GM18511 (cell line): ENCODE measurements at regions not wholly inside any gene's neighbourhood (a gene's known extent, or its start where the extent isn't known, plus 50 kb on each side); places are given as distances from the start of the nearest gene placed in this dataset.
"Not testable (repeated sequence)": the region's sequence is repeated elsewhere in the genome, so short reads cannot be mapped to it uniquely, and the experiment has no call there.

ENCODE experiments used
- ATAC-seq: cut with Tn5 transposase; IDR thresholded peaks from one replicate; pipeline ENCODE4 v1.9.1; 2021; ENCODE audit warnings: mild to moderate bottlenecking, moderate library complexity; ENCODE audit not compliant: unreplicated experiment

DNA sequence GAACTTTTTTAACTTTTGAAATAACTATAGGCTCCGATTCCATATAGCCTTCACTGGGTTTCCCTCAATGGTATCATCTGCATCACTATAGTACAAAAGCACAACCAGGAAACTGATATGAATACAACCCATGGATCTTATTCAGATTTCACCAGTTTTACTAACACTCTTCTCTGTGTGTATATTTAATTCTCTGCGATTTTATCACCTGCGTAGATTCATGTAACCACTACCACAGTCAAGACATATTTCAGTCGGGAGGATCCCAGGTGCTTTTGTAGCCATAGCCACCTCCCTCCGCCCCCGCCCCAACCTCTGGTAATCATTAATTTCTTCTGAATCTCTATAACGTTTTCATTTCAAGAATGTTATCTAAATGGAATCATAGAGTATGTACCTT lies 82.8 kb upstream of the C7orf33 start:
- ATAC-seq = no peak

DNA sequence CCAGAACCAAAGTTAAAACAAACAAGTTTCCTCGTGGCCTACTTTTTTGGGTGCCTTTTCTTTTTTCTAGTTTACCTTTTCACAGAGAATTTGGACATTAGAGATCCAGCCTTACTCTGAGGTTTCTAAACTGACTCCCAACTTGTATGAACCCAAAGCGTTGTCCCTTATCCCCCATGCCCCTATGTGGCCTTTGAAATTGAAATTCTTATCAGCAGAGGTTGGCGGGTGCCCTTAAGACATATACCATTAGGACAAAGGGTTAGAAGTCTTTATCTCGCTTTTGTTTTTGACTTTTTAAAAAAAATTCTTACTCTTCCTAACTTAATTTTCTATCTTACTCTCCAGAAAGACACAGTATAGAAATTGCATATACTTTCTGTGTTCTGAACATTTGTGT lies 76.3 kb upstream of the C7orf33 start:
- no peak for ATAC-seq

DNA sequence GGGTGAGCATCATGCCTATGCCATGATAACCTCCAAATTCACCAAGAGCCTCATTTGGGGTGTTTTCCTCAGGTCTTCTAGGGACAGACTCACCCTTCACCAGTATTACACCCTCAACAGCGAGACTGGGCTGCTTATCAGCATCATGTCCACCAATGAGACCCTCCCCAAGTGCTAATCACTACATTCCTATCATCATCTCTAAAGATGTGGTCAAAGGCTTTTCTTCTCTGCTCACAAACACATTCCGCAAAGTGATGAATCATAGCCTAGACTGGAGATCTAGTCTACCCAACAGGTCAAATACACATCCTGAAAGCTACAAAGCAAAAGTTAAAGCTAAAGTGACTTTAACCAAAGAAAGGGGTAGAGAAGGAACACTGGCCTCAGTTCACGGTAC lies 75.3 kb upstream of the C7orf33 start:
- no peak for ATAC-seq

DNA sequence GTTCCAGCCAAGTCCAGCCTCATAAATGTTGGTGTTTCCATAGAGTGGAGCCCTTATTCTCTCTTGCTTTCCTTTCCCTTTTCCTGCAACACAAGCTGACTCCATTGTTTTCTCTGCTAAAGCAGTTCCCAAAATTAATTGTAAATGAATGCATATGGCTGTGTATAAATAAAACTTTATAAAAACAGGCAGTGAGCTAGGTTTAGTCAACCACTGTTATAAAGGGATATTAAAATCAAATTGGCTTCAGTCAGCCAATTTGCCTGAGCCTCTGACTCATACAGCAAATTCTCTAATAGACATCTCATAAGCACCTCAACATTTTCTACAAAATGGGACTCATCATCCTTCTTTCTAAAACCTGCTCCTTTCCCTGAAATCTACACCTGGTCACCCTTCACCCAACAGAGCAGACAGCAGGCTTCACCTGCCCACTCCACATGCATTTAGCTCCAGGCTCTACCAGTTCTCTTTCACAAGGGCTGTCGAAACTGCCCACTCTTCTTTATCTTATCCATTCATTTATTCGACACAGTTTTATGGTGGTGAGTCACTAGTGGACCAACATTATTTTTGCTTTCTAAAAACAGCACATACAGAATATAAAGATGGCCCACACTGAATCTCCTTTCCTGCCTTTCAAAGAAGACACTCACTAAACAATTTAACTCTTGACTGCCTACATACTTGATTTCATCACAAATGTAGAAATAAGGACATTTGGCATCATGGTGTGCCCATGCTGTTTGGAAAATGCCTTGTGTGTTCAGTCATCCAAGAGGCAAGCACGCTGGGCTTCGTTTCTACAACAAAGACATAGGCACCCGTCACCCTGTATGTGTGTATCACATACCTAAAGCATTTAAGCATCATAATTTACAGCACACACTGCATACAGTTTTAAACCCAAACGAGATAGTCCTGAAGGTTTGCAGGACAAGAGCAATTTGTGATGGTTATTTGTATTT lies 74.6 kb upstream of the C7orf33 start:
- ATAC-seq = no peak

DNA sequence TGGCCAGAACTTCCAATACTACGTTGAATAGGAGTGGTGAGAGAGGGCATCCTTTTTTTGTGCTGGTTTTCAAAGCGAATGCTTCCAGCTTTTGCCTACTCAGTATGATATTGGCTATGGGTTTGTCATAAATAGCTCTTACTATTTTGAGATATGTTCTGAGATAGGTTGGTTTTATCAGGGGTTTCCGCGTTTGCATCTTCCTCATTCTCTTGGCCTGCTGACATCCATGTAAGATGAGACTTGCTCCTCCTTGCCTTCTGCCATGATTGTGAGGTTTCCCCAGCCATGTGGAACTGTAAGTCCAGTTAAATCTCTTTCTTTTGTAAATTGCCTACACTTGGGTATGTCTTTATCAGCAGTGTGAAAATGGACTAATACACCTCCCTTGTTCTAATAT lies 71.2 kb upstream of the C7orf33 start:
- ATAC-seq = not testable (repeated sequence)

DNA sequence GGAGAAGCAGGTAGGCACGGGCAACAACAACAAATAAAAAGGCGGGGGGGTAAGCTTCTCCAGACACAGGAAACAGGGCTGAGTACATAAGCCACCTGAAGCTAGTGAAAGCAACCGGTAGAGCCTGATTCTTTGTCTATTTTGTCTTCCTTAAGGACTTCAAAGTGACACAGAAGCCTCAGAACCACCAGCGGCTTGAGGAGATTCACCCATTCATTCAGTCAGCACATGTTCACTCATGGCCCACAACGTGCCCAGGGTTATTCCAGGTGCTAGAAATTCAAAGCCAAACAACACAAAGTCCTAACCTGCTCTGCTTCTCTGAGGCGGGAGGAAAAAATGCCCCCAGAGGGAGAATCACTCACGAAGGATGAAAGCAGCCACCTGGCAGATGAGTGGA lies 69.3 kb upstream of the C7orf33 start:
- ATAC-seq = no peak

DNA sequence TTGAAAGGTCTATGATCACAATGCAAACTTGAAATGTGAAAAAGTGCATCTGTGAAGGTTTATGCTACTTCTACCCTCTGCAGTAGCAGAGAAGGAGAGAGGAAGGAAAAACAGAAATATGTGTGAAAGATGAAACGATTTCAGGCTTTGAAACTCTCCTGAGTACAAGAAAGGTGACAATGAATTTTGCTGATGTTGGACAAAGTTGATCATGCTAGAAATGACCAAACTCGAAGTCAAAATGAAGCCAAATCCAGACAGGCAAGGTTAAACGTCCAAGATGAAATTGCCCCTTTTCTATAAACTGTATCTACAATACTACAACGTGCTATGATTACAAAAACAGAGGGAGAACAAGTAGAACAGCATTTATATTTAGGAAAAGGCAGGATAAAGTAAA lies 67.0 kb upstream of the C7orf33 start:
- no peak for ATAC-seq

DNA sequence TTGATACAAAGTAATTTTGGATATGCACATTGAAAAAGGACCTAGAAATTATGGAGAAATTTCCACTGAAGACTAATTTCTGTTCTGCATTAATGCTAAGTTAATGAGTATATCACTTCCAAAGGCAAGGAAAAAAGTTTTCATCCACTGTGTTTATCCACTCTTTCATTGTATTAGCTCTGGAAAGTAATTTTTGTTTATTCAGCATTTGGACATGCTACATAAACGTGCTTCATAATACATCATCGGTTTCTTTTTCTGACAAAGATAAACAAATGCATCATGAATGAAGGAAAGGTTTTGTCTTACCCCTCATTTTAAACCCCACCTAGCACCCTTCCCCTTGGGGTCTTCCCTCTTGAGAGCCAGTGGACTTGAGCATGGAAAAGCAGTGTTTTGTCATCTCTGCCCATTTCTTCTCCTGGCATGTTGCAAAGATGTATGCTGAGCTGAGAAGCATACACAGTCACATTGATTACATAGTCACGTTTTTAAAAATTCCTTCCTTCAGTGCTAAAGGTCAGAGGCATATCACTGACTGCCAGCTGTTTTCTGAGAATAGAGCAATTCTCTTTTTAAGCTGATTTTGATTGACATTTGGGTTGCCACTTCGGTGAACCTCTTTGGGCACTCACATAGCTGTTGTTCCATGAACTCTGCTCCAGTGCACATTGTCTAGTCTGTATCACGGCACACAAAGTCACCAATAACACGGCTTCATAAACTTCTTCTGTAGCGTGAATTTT lies 65.9 kb upstream of the C7orf33 start:
- ATAC-seq = no peak

DNA sequence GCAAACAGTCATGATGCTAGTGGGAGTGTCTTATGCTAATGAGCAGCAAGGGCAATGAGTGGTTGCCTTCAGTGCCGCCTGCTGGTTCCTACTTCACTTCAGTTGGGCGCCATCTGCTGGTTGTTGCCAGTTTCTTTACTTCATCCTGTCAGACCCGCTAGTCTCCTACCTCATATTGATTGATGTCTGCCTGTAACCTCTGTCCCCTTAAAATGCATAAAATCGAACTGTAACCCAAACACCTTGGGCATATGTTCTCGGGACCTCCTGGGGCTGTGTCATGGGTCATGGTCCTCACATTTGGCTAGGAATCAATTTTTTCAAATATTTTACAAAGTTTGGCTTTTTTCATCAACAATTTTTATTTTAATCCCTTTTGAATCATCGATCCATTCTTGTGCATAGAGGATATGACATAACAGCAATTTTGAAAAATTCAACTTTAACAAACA lies 62.8 kb upstream of the C7orf33 start:
- ATAC-seq = peak; percentile 100

DNA sequence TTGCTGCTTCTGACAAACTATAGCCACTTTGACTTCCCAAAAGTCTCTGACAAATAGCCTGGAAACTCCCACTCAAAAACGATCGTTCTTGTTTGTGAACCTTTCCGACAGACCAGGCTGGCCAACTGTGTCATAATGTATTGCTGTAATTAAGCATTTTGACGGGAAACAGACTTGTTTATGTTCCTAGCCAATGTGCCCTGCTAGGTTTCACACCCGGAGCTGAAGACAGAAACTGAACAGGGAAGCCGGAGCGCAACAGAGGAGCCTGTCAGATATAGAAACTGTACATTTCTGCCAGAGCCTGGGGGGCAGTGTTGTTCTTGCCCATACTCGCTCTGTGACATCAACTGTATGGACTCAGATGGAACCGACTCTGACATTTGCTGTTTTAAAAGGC lies 55.3 kb upstream of the C7orf33 start:
- peak; percentile 70 for ATAC-seq

DNA sequence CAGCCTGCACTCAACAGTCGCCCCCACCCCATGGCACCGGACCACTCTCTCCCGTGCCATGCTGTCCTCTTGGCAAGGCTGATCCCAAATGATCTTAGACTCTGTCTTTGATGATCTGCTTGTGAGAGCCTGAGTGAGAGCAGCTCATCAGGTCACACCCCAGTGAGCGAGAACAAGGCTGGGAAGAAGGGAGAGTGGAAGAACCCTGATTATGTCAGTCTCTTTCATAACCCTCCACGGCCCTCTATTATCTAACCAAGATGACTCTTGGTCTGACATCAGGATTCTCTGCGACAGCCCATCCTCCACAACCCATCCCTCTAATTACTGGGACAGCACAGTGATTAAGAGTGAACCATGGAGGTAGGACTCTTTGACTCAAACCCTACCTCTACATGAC lies 53.1 kb upstream of the C7orf33 start:
- ATAC-seq = peak; percentile 71

DNA sequence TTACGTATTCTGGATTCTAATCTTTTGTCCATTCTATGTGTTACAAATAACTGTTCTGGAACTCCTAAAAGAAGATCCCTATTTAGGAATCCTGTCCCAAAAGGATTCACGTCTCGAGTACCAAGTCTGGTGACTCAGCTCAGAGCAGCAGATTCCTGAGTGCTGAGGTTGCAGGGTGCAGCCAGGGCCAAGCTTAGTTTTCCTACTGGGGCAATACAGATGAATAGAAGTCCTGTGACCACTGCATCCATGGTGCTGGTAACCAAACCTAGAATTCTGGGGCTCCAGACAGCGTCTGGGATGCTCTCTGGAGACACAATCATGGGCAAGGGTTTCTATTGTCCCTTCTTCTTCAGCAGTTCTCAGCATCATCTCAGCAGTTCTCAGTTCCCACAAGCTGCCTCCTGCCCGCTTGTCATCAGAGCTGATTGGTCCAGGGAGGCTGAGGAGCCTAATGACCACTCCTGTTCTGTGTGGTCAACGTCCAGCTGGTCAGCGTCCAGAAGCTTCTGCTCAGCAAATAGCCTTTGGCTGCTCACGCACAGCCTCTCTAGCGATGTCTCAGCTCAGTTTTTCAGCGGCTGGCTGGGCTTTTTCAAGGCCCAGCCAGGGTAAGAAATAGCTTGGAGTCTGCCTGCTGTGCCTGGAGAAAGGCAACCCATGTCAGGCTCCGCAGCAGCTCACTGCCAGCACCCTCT lies 50.4 kb upstream of the C7orf33 start:
- ATAC-seq = no peak
